Choroid plexus epithelial cell (primary cell): ENCODE measurements at regions not wholly inside any gene's neighbourhood (a gene's known extent, or its start where the extent isn't known, plus 50 kb on each side); places are given as distances from the start of the nearest gene placed in this dataset.

Experiments
- DNase-seq: peaks from one replicate; pipeline ENCODE4 v3.0.0-alpha.2; 2010; ENCODE audit warnings: low read depth
- H3K4me3 ChIP-seq: 2 replicates; pipeline ENCODE4 v1.5.1; 2011; ENCODE audit warnings: low read depth, mild to moderate bottlenecking, control low read depth, low read length, moderate library complexity
- CTCF ChIP-seq: conservative IDR thresholded peaks from 2 replicates; pipeline ENCODE4 v1.5.1; 2011; ENCODE audit warnings: low read depth, mild to moderate bottlenecking, control low read depth, inconsistent platforms, low read length, moderate library complexity

- no peak for DNase-seq
- TF ChIP-seq CTCF: no peak
Measured at GRCh38 chr2:240338274-240338673, 97.2 kb upstream of the GPC1 start.

GRCh38 chr2:240339411-240340360, 95.8 kb upstream of the GPC1 start:
- no peak for DNase-seq
- TF ChIP-seq CTCF: no peak
- H3K4me3 ChIP-seq: no peak overlapping the region

More at GRCh38 chr2:240338274-240338673, 97.2 kb upstream of the GPC1 start:
- H3K4me3 ChIP-seq: no peak overlapping the region

GRCh38 chr2:240340361-240340761, 95.1 kb upstream of the GPC1 start:
- no peak for TF ChIP-seq CTCF
- DNase-seq: no peak
- H3K4me3 ChIP-seq: no peak overlapping the region

GRCh38 chr2:240341064-240341463, 94.4 kb upstream of the GPC1 start:
- no peak overlapping the region for H3K4me3 ChIP-seq
- no peak for DNase-seq
- no peak for TF ChIP-seq CTCF

- H3K4me3 ChIP-seq: no peak overlapping the region
- no peak for DNase-seq
- TF ChIP-seq CTCF: no peak
Measured at GRCh38 chr2:240343548-240343947, 91.9 kb upstream of the GPC1 start.

- no peak for DNase-seq
- TF ChIP-seq CTCF: no peak
Measured at GRCh38 chr2:240344904-240345303, 90.6 kb upstream of the GPC1 start.

More at GRCh38 chr2:240344904-240345303, 90.6 kb upstream of the GPC1 start:
- no peak overlapping the region for H3K4me3 ChIP-seq
